Chondrocyte (in vitro differentiated cells): ENCODE measurements at regions not wholly inside any gene's neighbourhood (a gene's known extent, or its start where the extent isn't known, plus 50 kb on each side); places are given as distances from the start of the nearest gene placed in this dataset.

ENCODE experiments used
- DNase-seq: peaks from one replicate; pipeline ENCODE4 v3.0.0; 2021; ENCODE audit warnings: mixed read lengths, low spot score
- H3K27ac Mint-ChIP-seq: one replicate; pipeline ENCODE4 v1.8.0; 2021; ENCODE audit warnings: mild to moderate bottlenecking, moderate library complexity, mixed read lengths; ENCODE audit not compliant: unreplicated experiment
- H3K27me3 Mint-ChIP-seq: 2 replicates; pipeline ENCODE4 v1.8.0; 2021; ENCODE audit warnings: low read depth, mixed read lengths
- H3K36me3 Mint-ChIP-seq: 2 replicates; pipeline ENCODE4 v1.8.0; 2021; ENCODE audit warnings: low read depth, mixed read lengths
- H3K4me1 Mint-ChIP-seq: 2 replicates; pipeline ENCODE4 v1.8.0; 2021; ENCODE audit warnings: low read depth, mild to moderate bottlenecking, mixed read lengths
- H3K4me3 Mint-ChIP-seq: one replicate; pipeline ENCODE4 v1.8.0; 2021; ENCODE audit warnings: mild to moderate bottlenecking, moderate library complexity, mixed read lengths; ENCODE audit not compliant: unreplicated experiment
- H3K9me3 Mint-ChIP-seq: 2 replicates; pipeline ENCODE4 v1.8.0; 2021; ENCODE audit warnings: low read depth, mixed read lengths
- CTCF ChIP-seq: fragments of 200-600 bp; sonication (generic); IDR thresholded peaks from 2 replicates; pipeline ENCODE4 v1.5.0; 2021; ENCODE audit warnings: antibody characterized with exemption, mild to moderate bottlenecking, moderate library complexity

GRCh38 chr15:47266566-47266965 lies 450.7 kb upstream of the SEMA6D start:
- TF ChIP-seq CTCF: no peak
- H3K27me3 Mint-ChIP-seq: peaks cover 4% of the 10 kb centered on the region
- DNase-seq: no peak
- no peak overlapping the region for H3K4me3 Mint-ChIP-seq
- no peaks in the 10 kb centered on the region for H3K36me3 Mint-ChIP-seq
- H3K27ac Mint-ChIP-seq: no peak overlapping the region
- peaks cover 17% of the 10 kb centered on the region for H3K9me3 Mint-ChIP-seq
- no peaks in the 10 kb centered on the region for H3K4me1 Mint-ChIP-seq

- no peak overlapping the region for H3K4me3 Mint-ChIP-seq
- no peaks in the 10 kb centered on the region for H3K4me1 Mint-ChIP-seq
- H3K27me3 Mint-ChIP-seq: peaks cover 14% of the 10 kb centered on the region
- no peak overlapping the region for H3K27ac Mint-ChIP-seq
- H3K36me3 Mint-ChIP-seq: no peaks in the 10 kb centered on the region
- DNase-seq: no peak
- TF ChIP-seq CTCF: no peak
- H3K9me3 Mint-ChIP-seq: peaks cover 19% of the 10 kb centered on the region
Observed at GRCh38 chr15:47273864-47274263, 443.4 kb upstream of the SEMA6D start.

GRCh38 chr15:47283246-47283645 lies 434.1 kb upstream of the SEMA6D start:
- H3K4me3 Mint-ChIP-seq: no peak overlapping the region
- H3K9me3 Mint-ChIP-seq: no peaks in the 10 kb centered on the region
- no peaks in the 10 kb centered on the region for H3K36me3 Mint-ChIP-seq
- peaks cover 4% of the 10 kb centered on the region for H3K27me3 Mint-ChIP-seq
- no peaks in the 10 kb centered on the region for H3K4me1 Mint-ChIP-seq
- no peak overlapping the region for H3K27ac Mint-ChIP-seq
- TF ChIP-seq CTCF: no peak
- no peak for DNase-seq

GRCh38 chr15:47288794-47289193 lies 428.5 kb upstream of the SEMA6D start:
- TF ChIP-seq CTCF: no peak
- H3K9me3 Mint-ChIP-seq: no peaks in the 10 kb centered on the region
- H3K4me1 Mint-ChIP-seq: peaks cover 7% of the 10 kb centered on the region
- no peaks in the 10 kb centered on the region for H3K36me3 Mint-ChIP-seq
- H3K27me3 Mint-ChIP-seq: peaks cover 10% of the 10 kb centered on the region
- DNase-seq: no peak
- H3K4me3 Mint-ChIP-seq: no peak overlapping the region
- H3K27ac Mint-ChIP-seq: no peak overlapping the region

GRCh38 chr15:47289656-47290055 lies 427.6 kb upstream of the SEMA6D start:
- H3K27me3 Mint-ChIP-seq: peaks cover 9% of the 10 kb centered on the region

More at GRCh38 chr15:47289656-47290055, 427.6 kb upstream of the SEMA6D start:
- Mint-ChIP-seq H3K27ac (no peak overlapping the region), H3K4me3 (no peak overlapping the region), H3K4me1 (peaks cover 16% of the 10 kb centered on the region), H3K9me3 (no peaks in the 10 kb centered on the region), H3K36me3 (no peaks in the 10 kb centered on the region)
- no peak for DNase-seq
- TF ChIP-seq CTCF: no peak
